ENCODE measurements at regions not wholly inside any gene's neighbourhood (a gene's known extent, or its start where the extent isn't known, plus 50 kb on each side); places are given as distances from the start of the nearest gene placed in this dataset.

DNA sequence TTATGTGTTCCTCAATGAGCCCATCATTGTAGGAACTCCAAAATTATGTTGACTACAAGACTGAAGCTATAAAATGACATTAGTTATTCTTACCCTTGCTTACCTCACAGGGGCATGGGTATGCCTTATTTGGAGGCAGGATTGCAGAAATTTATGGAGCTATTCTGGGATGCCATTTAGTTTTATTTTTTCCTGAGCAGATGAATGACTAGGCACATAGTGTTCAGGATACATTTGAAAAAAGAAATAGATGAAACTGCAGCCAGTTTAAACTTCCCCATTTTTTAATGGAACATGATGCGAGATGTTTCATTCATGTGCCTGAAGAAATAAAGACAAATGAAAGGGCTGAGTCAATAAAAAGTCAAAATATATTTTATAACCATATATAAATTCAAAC is 399.2 kb upstream of the JAG1 start:
- TF ChIP-seq, protein P1, sequence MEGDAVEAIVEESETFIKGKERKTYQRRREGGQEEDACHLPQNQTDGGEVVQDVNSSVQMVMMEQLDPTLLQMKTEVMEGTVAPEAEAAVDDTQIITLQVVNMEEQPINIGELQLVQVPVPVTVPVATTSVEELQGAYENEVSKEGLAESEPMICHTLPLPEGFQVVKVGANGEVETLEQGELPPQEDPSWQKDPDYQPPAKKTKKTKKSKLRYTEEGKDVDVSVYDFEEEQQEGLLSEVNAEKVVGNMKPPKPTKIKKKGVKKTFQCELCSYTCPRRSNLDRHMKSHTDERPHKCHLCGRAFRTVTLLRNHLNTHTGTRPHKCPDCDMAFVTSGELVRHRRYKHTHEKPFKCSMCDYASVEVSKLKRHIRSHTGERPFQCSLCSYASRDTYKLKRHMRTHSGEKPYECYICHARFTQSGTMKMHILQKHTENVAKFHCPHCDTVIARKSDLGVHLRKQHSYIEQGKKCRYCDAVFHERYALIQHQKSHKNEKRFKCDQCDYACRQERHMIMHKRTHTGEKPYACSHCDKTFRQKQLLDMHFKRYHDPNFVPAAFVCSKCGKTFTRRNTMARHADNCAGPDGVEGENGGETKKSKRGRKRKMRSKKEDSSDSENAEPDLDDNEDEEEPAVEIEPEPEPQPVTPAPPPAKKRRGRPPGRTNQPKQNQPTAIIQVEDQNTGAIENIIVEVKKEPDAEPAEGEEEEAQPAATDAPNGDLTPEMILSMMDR (IDR thresholded peaks at IDR 0.05), result no peak
- TF ChIP-seq POLR2A (IDR thresholded peaks at IDR 0.05), result no peak

All from Peyer's patch (tissue), 4 donors.